ENCODE measurements at regions not wholly inside any gene's neighbourhood (a gene's known extent, or its start where the extent isn't known, plus 50 kb on each side); places are given as distances from the start of the nearest gene placed in this dataset.

DNA sequence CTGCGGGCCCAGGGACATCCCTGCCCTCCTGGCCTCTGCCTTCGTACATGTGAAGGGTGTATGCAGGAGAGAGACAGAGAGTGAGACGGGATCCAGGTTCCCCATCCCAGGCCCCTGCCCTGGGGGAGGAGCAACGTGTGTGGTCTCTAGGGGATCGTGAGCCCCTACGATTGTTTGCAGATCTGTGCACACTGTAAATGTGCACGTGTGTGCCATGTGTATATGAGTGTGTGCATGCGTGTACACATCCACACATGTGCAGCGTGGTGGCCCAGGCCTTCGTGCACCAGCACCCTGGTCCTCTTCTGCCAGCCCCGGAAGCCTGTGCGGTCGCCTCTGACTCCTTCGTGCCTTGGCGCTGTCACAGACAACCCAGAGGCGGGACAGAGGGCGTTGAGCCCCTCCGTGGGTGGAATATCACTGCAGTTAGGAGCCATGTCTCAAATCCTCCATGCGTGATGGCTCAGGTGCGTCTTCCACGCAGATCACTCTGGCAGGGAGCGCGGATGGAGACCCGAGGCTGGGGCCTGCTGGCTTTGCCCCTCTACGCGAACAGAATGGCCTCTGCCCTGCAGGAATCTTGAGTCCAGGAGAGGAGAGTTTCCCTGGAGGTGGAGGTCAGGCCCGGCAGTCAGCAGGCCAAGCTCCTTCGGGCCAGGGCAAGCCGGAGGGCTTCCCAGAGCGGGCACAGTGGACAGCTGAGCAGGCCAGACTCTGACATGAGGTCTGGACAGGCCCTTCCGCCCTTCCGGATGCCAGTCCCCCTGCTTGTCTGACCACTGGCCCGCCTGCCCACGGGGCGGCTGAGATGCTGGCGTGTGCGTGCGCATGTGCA is 97.5 kb downstream of the UNCX start:
- H3K27ac ChIP-seq (ENCODE audit: low read length), result no peak overlapping the region
- no peak overlapping the region for H3K4me3 ChIP-seq (ENCODE audit: low read length)
- no peaks in the 10 kb centered on the region for H3K9me3 ChIP-seq (ENCODE audit: control insufficient read depth, insufficient read depth, low read length)
- H3K27me3 ChIP-seq (ENCODE audit: control insufficient read depth, insufficient read depth, low read length), result no peaks in the 10 kb centered on the region
- no CpG with 5 or more reads among the region's 38 CpGs for WGBS (ENCODE audit: insufficient coverage, insufficient read length)
- no peaks in the 10 kb centered on the region for H3K36me3 ChIP-seq (ENCODE audit: control insufficient read depth, insufficient read depth, low read length)
- no peak for DNase-seq (ENCODE audit: low read depth, low spot score)
- no peaks in the 10 kb centered on the region for H3K4me1 ChIP-seq (ENCODE audit: control insufficient read depth, insufficient read depth, low read length)

DNA sequence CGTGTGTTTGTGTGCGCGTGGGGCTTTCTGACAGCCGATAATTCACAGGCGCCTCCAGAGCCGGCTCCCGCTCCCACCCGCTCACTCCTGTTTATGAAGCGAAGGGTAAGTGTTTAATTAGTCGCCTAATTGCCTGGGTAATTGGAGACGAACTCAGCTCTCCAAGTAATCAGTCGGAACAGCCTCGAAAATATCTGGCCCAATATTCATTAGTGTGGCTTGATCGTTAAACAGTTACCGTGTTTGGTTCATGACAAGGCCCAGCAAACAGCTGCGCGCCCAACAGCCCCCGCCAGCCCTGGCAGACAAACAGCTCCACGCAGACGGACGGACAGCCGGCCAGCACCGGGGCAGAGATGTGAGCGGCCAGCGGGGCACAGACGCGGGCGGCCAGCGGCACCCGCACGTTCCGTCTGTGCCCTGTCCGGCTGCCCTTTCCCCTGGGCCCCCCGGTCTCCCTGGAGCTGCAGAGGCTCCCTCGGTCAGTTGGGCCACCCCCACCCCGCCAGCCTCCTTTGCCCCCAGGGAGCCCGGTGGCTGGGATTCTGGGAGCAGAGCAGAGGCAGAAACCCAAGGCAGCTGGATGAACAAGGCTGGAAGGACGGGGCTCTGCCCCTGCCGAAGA is 98.2 kb downstream of the UNCX start:
- Histone ChIP-seq H3K27me3 (ENCODE audit: control insufficient read depth, insufficient read depth, low read length) (no peaks in the 10 kb centered on the region), H3K4me1 (ENCODE audit: control insufficient read depth, insufficient read depth, low read length) (no peaks in the 10 kb centered on the region), H3K36me3 (ENCODE audit: control insufficient read depth, insufficient read depth, low read length) (no peaks in the 10 kb centered on the region), H3K27ac (ENCODE audit: low read length) (no peak overlapping the region), H3K4me3 (ENCODE audit: low read length) (no peak overlapping the region), H3K9me3 (ENCODE audit: control insufficient read depth, insufficient read depth, low read length) (no peaks in the 10 kb centered on the region)
- no peak for DNase-seq (ENCODE audit: low read depth, low spot score)
- WGBS (ENCODE audit: insufficient coverage, insufficient read length), result no CpG with 5 or more reads among the region's 39 CpGs

- WGBS (ENCODE audit: insufficient coverage, insufficient read length), result no CpG with 5 or more reads among the region's 21 CpGs
- Histone ChIP-seq H3K4me3 (ENCODE audit: low read length) (no peak overlapping the region), H3K27me3 (ENCODE audit: control insufficient read depth, insufficient read depth, low read length) (no peaks in the 10 kb centered on the region), H3K9me3 (ENCODE audit: control insufficient read depth, insufficient read depth, low read length) (no peaks in the 10 kb centered on the region), H3K4me1 (ENCODE audit: control insufficient read depth, insufficient read depth, low read length) (no peaks in the 10 kb centered on the region), H3K27ac (ENCODE audit: low read length) (no peak overlapping the region), H3K36me3 (ENCODE audit: control insufficient read depth, insufficient read depth, low read length) (no peaks in the 10 kb centered on the region)
- no peak for DNase-seq (ENCODE audit: low read depth, low spot score)
Measured at GRCh38 chr7:1331561-1332467, 99.1 kb downstream of the UNCX start.

GRCh38 chr7:1336509-1336908 is 103.8 kb downstream of the UNCX start:
- Histone ChIP-seq H3K9me3 (ENCODE audit: control insufficient read depth, insufficient read depth, low read length) (no peaks in the 10 kb centered on the region), H3K36me3 (ENCODE audit: control insufficient read depth, insufficient read depth, low read length) (no peaks in the 10 kb centered on the region), H3K4me1 (ENCODE audit: control insufficient read depth, insufficient read depth, low read length) (no peaks in the 10 kb centered on the region), H3K27ac (ENCODE audit: low read length) (no peak overlapping the region), H3K27me3 (ENCODE audit: control insufficient read depth, insufficient read depth, low read length) (no peaks in the 10 kb centered on the region), H3K4me3 (ENCODE audit: low read length) (no peak overlapping the region)
- DNase-seq (ENCODE audit: low read depth, low spot score), result no peak
- WGBS (ENCODE audit: insufficient coverage, insufficient read length), result no CpG with 5 or more reads among the region's 3 CpGs

GRCh38 chr7:1339611-1340010 is 106.9 kb downstream of the UNCX start:
- no CpG with 5 or more reads among the region's 2 CpGs for WGBS (ENCODE audit: insufficient coverage, insufficient read length)
- Histone ChIP-seq H3K4me3 (ENCODE audit: low read length) (no peak overlapping the region), H3K27me3 (ENCODE audit: control insufficient read depth, insufficient read depth, low read length) (no peaks in the 10 kb centered on the region), H3K4me1 (ENCODE audit: control insufficient read depth, insufficient read depth, low read length) (no peaks in the 10 kb centered on the region), H3K9me3 (ENCODE audit: control insufficient read depth, insufficient read depth, low read length) (no peaks in the 10 kb centered on the region), H3K36me3 (ENCODE audit: control insufficient read depth, insufficient read depth, low read length) (no peaks in the 10 kb centered on the region), H3K27ac (ENCODE audit: low read length) (no peak overlapping the region)
- no peak for DNase-seq (ENCODE audit: low read depth, low spot score)

DNA sequence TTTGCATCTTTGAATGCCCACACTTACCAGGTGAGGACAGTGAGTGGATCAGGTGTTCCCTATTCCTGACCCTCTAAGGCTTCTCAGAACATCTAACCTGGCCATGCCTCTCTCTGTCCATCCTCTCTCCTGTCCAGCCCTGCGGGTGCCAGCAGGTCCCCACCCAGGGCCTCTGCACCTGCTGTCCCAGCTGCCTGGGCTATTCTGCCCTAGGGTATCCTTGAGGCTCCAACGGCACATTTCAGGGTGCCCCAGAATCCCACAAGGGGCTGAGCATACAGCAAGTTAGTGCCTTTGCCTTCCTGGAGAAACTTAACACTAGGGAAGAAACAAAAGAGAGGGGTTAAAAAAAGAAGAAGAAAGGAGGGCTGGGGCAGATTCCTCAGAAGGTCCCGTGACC is 107.4 kb downstream of the UNCX start:
- H3K27ac ChIP-seq (ENCODE audit: low read length), result no peak overlapping the region
- no CpG with 5 or more reads among the region's 3 CpGs for WGBS (ENCODE audit: insufficient coverage, insufficient read length)

GRCh38 chr7:1340461-1341360 is 108.0 kb downstream of the UNCX start:
- H3K27ac ChIP-seq (ENCODE audit: low read length), result no peak overlapping the region
- H3K9me3 ChIP-seq (ENCODE audit: control insufficient read depth, insufficient read depth, low read length), result no peaks in the 10 kb centered on the region
- no peaks in the 10 kb centered on the region for H3K27me3 ChIP-seq (ENCODE audit: control insufficient read depth, insufficient read depth, low read length)
- DNase-seq (ENCODE audit: low read depth, low spot score), result no peak
- H3K4me3 ChIP-seq (ENCODE audit: low read length), result no peak overlapping the region
- H3K4me1 ChIP-seq (ENCODE audit: control insufficient read depth, insufficient read depth, low read length), result no peaks in the 10 kb centered on the region
- no CpG with 5 or more reads among the region's 29 CpGs for WGBS (ENCODE audit: insufficient coverage, insufficient read length)
- H3K36me3 ChIP-seq (ENCODE audit: control insufficient read depth, insufficient read depth, low read length), result no peaks in the 10 kb centered on the region

More for the DNA sequence above, 107.4 kb downstream of the UNCX start:
- H3K9me3 ChIP-seq (ENCODE audit: control insufficient read depth, insufficient read depth, low read length), result no peaks in the 10 kb centered on the region
- H3K4me3 ChIP-seq (ENCODE audit: low read length), result no peak overlapping the region
- no peaks in the 10 kb centered on the region for H3K36me3 ChIP-seq (ENCODE audit: control insufficient read depth, insufficient read depth, low read length)
- no peak for DNase-seq (ENCODE audit: low read depth, low spot score)
- H3K27me3 ChIP-seq (ENCODE audit: control insufficient read depth, insufficient read depth, low read length), result no peaks in the 10 kb centered on the region
- H3K4me1 ChIP-seq (ENCODE audit: control insufficient read depth, insufficient read depth, low read length), result no peaks in the 10 kb centered on the region

DNA sequence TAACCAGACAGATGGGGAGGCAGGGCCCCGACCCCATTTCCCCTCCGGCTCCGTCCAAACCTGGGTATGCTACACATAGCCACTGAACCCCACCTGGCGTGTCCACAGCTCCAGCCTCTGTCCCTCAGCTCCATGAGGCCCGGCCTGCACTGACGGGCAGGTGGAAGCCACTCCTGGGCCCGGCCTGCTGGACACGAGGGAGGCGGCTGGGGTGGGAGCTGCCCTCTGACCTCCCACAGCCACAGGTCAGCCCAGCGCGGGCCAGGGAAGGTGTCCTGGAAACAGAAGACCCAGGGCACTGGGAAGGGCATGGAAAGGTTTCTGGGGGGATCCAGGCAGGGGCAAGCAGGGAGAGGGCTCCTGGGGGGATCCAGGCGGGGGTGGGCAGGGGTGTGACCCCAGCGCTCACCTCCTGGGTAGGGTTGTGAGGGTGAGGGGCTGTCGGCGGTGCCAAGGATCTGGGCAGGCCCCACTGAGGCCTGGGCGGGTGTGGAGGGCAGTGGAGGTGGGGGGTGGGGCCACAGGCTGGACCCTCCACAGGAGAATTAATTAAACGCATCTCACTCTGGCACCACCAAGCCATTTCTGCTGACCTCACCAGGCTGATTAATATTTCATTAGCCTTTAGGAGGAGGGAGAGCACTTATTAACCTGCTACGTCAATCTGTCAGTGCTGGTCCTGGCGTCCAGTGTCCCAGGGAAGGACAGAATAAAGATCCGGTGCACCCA is 108.9 kb downstream of the UNCX start:
- no peaks in the 10 kb centered on the region for H3K36me3 ChIP-seq (ENCODE audit: control insufficient read depth, insufficient read depth, low read length)
- H3K9me3 ChIP-seq (ENCODE audit: control insufficient read depth, insufficient read depth, low read length), result no peaks in the 10 kb centered on the region
- no peak overlapping the region for H3K4me3 ChIP-seq (ENCODE audit: low read length)
- H3K27ac ChIP-seq (ENCODE audit: low read length), result no peak overlapping the region
- no peaks in the 10 kb centered on the region for H3K27me3 ChIP-seq (ENCODE audit: control insufficient read depth, insufficient read depth, low read length)
- no peak for DNase-seq (ENCODE audit: low read depth, low spot score)
- WGBS (ENCODE audit: insufficient coverage, insufficient read length), result no CpG with 5 or more reads among the region's 20 CpGs
- H3K4me1 ChIP-seq (ENCODE audit: control insufficient read depth, insufficient read depth, low read length), result no peaks in the 10 kb centered on the region

GRCh38 chr7:1342090-1342640 is 109.5 kb downstream of the UNCX start:
- H3K36me3 ChIP-seq (ENCODE audit: control insufficient read depth, insufficient read depth, low read length), result no peaks in the 10 kb centered on the region
- no peak overlapping the region; the same call in 1 of the 2 replicates for H3K4me3 ChIP-seq (ENCODE audit: low read length)
- H3K27ac ChIP-seq (ENCODE audit: low read length), result no peak overlapping the region
- H3K4me1 ChIP-seq (ENCODE audit: control insufficient read depth, insufficient read depth, low read length), result no peaks in the 10 kb centered on the region
- no peaks in the 10 kb centered on the region for H3K9me3 ChIP-seq (ENCODE audit: control insufficient read depth, insufficient read depth, low read length)
- no peak for DNase-seq (ENCODE audit: low read depth, low spot score)
- H3K27me3 ChIP-seq (ENCODE audit: control insufficient read depth, insufficient read depth, low read length), result no peaks in the 10 kb centered on the region
- WGBS (ENCODE audit: insufficient coverage, insufficient read length), result no CpG with 5 or more reads among the region's 12 CpGs

All from iPS DF 6.9 (cell line).